ENCODE measurements at regions not wholly inside any gene's neighbourhood (a gene's known extent, or its start where the extent isn't known, plus 50 kb on each side); places are given as distances from the start of the nearest gene placed in this dataset.

- Histone ChIP-seq H4K20me1 (replicated peaks; ENCODE audit: control insufficient read depth, extremely low read depth, insufficient read depth, low read length) (no peaks in the 10 kb centered on the region), H3K27ac (ENCODE audit: insufficient read depth, low read depth, low read length) (no peak overlapping the region), H3K9me3 (replicated peaks; ENCODE audit: control insufficient read depth, insufficient read depth, low read length) (no peaks in the 10 kb centered on the region), H3K4me3 (replicated peaks in 1 of 3; ENCODE audit: insufficient read depth in 1 of 3, low read depth in 1 of 3, low read length in 3 of 3) (no peak overlapping the region), H3K9me1 (replicated peaks; ENCODE audit: control insufficient read depth, extremely low read depth, insufficient read depth, low read length) (no peaks in the 10 kb centered on the region), H3K4me1 (ENCODE audit: control insufficient read depth, extremely low read depth, insufficient read depth, low read length) (no peaks in the 10 kb centered on the region), H2AFZ (ENCODE audit: low read depth, low read length) (no peak overlapping the region), H3K4me2 (ENCODE audit: insufficient read depth, low read length) (no peak overlapping the region), H3K27me3 (ENCODE audit: control insufficient read depth in 2 of 2, insufficient read depth in 2 of 2, low read length in 2 of 2) (no peaks in the 10 kb centered on the region), H3K9ac (replicated peaks; ENCODE audit: extremely low read depth, insufficient read depth, low read length) (no peak overlapping the region), H3K36me3 (ENCODE audit: control insufficient read depth in 2 of 2, extremely low read depth in 1 of 2, insufficient read depth in 2 of 2, low read length in 2 of 2) (no peaks in the 10 kb centered on the region), H3K79me2 (ENCODE audit: control insufficient read depth, insufficient read depth, low read length) (no peaks in the 10 kb centered on the region)
- BruUV-seq (replicated peaks), result no TSS peak
- dilution Hi-C loops (cut with MboI; ENCODE audit: extremely low pct_ligation_motif_present, low sequenced_read_pairs), result no loop called here
- ChIA-PET CTCF (no interaction called here), POLR2A (no interaction called here)
- TF ChIP-seq FOS (IDR thresholded peaks at IDR 0.05; ENCODE audit: borderline replicate concordance, insufficient read depth, low read length) (no peak), MAX (IDR thresholded peaks at IDR 0.05; ENCODE audit: insufficient read depth, insufficient read length) (no peak), POLR2A (IDR thresholded peaks at IDR 0.05; ENCODE audit: low read depth, low read length) (no peak), JUN (IDR thresholded peaks at IDR 0.05; ENCODE audit: borderline replicate concordance, insufficient read depth, insufficient read length, low read depth) (no peak), MYC (IDR thresholded peaks at IDR 0.05; ENCODE audit: low read depth, low read length) (no peak), CTCF (IDR thresholded peaks at IDR 0.05; ENCODE audit: extremely low read depth in 1 of 2, insufficient read depth in 1 of 2, low read depth in 1 of 2, low read length in 2 of 2) (no peak), POLR2AphosphoS5 (IDR thresholded peaks at IDR 0.05; ENCODE audit: insufficient read depth, low read depth, low read length) (no peak), EZH2 (IDR thresholded peaks at IDR 0.05; ENCODE audit: borderline replicate concordance, low read depth, low read length, severe bottlenecking) (no peak), GATA2 (IDR thresholded peaks at IDR 0.05; ENCODE audit: insufficient read depth, insufficient read length, low read depth, low read length) (no peak)
- DNase-seq (ENCODE audit: low read depth, low spot score), result no peak
- intact Hi-C loops (cut with micrococcal nuclease), result no loop called here
- no peak for FAIRE-seq
These were observed 384.9 kb downstream of the MAFB start for GRCh38 chr20:40304119-40304613.
